ENCODE measurements at regions not wholly inside any gene's neighbourhood (a gene's known extent, or its start where the extent isn't known, plus 50 kb on each side); places are given as distances from the start of the nearest gene placed in this dataset.
"Not testable (repeated sequence)": the region's sequence is repeated elsewhere in the genome, so short reads cannot be mapped to it uniquely, and the experiment has no call there.

GRCh38 chr3:18516170-18516569 lies 91.0 kb upstream of the SATB1 start:
- WGBS (ENCODE audit: insufficient coverage, low coverage, missing lambda C conversion rate): 5% methylated on average over 13 of the region's 19 CpGs
- in situ Hi-C loops (cut with MboI); FAIRE-seq: not testable (repeated sequence)

DNA sequence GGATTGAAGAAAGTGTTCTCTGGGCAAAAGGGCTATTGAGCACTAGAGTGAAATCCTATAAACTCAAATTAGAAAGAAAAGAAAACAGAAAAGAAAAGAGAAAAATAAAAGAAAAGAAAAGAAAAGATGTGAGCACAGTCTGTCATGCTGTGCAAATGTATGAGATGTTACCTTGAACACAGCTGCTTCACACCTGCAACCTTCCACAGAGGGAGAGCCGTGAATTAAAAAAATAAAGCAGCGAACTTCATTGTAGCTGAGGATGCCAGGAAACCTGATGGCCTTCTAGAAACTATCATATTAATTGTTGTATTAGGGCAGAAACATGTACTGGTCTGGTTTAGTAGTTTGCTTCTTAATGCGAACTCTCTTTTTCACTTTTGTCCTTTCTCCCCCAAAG lies 88.0 kb upstream of the SATB1 start:
- DNase-seq (ENCODE audit: extremely low read depth in 1 of 4, low spot score in 3 of 4) (no peak), ATAC-seq (no peak), FAIRE-seq (no peak)
- no TSS peak for BruUV-seq (replicated peaks)
- no peak overlapping the region for H3K4me2 ChIP-seq (ENCODE audit: insufficient read depth, low read length)
- 5% methylated on average over 3 of the region's 3 CpGs for whole genome bisulfite sequencing (ENCODE audit: insufficient coverage, low coverage, missing lambda C conversion rate)
- no peak overlapping the region for H3K27ac ChIP-seq (ENCODE audit: extremely low read depth, low read depth, low read length)
- intact Hi-C loops (cut with micrococcal nuclease): no loop called here
- H3K4me3 ChIP-seq: no peak overlapping the region
- ChIA-PET POLR2A (interaction anchor here (0.6 kb wide), 1 partner anchor 268 kb away, joined by 3 read pairs; no protein-coding TSS in a partner anchor), CTCF (ENCODE audit: low intra/inter-chr PET ratio) (no interaction called here)
- TF ChIP-seq REST (IDR thresholded peaks at IDR 0.05; ENCODE audit: borderline replicate concordance) (no peak), REST (CRISPR knock-in tag; IDR thresholded peaks at IDR 0.05; ENCODE audit: low read depth) (no peak), POLR3A (IDR thresholded peaks at IDR 0.05; ENCODE audit: borderline replicate concordance, extremely low read depth, insufficient read depth, insufficient read length) (no peak), SRSF9 (IDR thresholded peaks at IDR 0.05; ENCODE audit: borderline replicate concordance, low read depth, low read length) (no peak), ZNF140 (CRISPR knock-in tag; IDR thresholded peaks at IDR 0.05) (no peak), ZNF551 (CRISPR knock-in tag; IDR thresholded peaks at IDR 0.05) (no peak), ZNF143 (CRISPR knock-in tag; IDR thresholded peaks at IDR 0.05) (no peak)
- H3K9me3 ChIP-seq (replicated peaks; ENCODE audit: control insufficient read depth, insufficient read depth, low read depth, low read length): peaks cover 2% of the 10 kb centered on the region; the same call in 1 of the 2 replicates
- H3K27me3 ChIP-seq (ENCODE audit: control insufficient read depth in 2 of 2, insufficient read depth in 2 of 2, low read length in 2 of 2): no peaks in the 10 kb centered on the region
- H3K9me1 ChIP-seq (ENCODE audit: control insufficient read depth, insufficient read depth, low read length): no peaks in the 10 kb centered on the region
- H2AFZ ChIP-seq (ENCODE audit: low read depth, low read length): no peak overlapping the region
- no peak overlapping the region for H3K9ac ChIP-seq (ENCODE audit: insufficient read depth in 1 of 2, low read depth in 2 of 2, low read length in 2 of 2)
- H3K4me1 ChIP-seq (replicated peaks in 1 of 2; ENCODE audit: control insufficient read depth in 2 of 2, insufficient read depth in 2 of 2, low read length in 2 of 2): no peaks in the 10 kb centered on the region
- in situ Hi-C loops (cut with MboI): no loop called here
- no peaks in the 10 kb centered on the region for H3K79me2 ChIP-seq (ENCODE audit: control insufficient read depth, insufficient read depth, low read length)
- H4K20me1 ChIP-seq (replicated peaks; ENCODE audit: control insufficient read depth, insufficient read depth, low read length): no peaks in the 10 kb centered on the region
- no peaks in the 10 kb centered on the region for H3K36me3 ChIP-seq (ENCODE audit: control insufficient read depth, insufficient read depth, low read length)

More at GRCh38 chr3:18516170-18516569, 91.0 kb upstream of the SATB1 start:
- H3K27me3 ChIP-seq (ENCODE audit: control insufficient read depth in 2 of 2, insufficient read depth in 2 of 2, low read length in 2 of 2); H3K9ac ChIP-seq (ENCODE audit: insufficient read depth in 1 of 2, low read depth in 2 of 2, low read length in 2 of 2); H2AFZ ChIP-seq (ENCODE audit: low read depth, low read length); H3K9me1 ChIP-seq (ENCODE audit: control insufficient read depth, insufficient read depth, low read length); H3K9me3 ChIP-seq (replicated peaks; ENCODE audit: control insufficient read depth, insufficient read depth, low read depth, low read length); CTCF ChIA-PET (ENCODE audit: low intra/inter-chr PET ratio); H3K4me2 ChIP-seq (ENCODE audit: insufficient read depth, low read length); H3K4me3 ChIP-seq; H3K4me1 ChIP-seq (replicated peaks in 1 of 2; ENCODE audit: control insufficient read depth in 2 of 2, insufficient read depth in 2 of 2, low read length in 2 of 2); ATAC-seq; DNase-seq (ENCODE audit: extremely low read depth in 1 of 4, low spot score in 3 of 4); BruUV-seq (replicated peaks); H3K36me3 ChIP-seq (ENCODE audit: control insufficient read depth, insufficient read depth, low read length); POLR2A ChIA-PET; H4K20me1 ChIP-seq (replicated peaks; ENCODE audit: control insufficient read depth, insufficient read depth, low read length); H3K79me2 ChIP-seq (ENCODE audit: control insufficient read depth, insufficient read depth, low read length); H3K27ac ChIP-seq (ENCODE audit: extremely low read depth, low read depth, low read length); intact Hi-C loops (cut with micrococcal nuclease): not testable (repeated sequence)

All from K562 (cell line).